GM23338 (cell line): ENCODE measurements at regions not wholly inside any gene's neighbourhood (a gene's known extent, or its start where the extent isn't known, plus 50 kb on each side); places are given as distances from the start of the nearest gene placed in this dataset.

Source experiments
- ATAC-seq: fragments of 200-7000 bp; cut with Tn5 transposase; 3 replicates; pipeline ENCODE4 v1.9.1; 2020
- DNase-seq: peaks from one replicate; pipeline ENCODE4 v3.0.0-alpha.2; 2015; ENCODE audit warnings: low spot score
- H2AFZ ChIP-seq: fragments of 200-600 bp; sonication (generic); 2 replicates; pipeline ENCODE4 v1.8.0; 2016; ENCODE audit warnings: antibody characterized with exemption, mild to moderate bottlenecking, moderate library complexity
- H3F3A ChIP-seq: fragments of 200-600 bp; sonication (generic); replicated peaks from 2 replicates; pipeline ENCODE4 v1.8.0; 2017; ENCODE audit warnings: antibody characterized with exemption, mixed run types, low read depth
- H3K27ac ChIP-seq: fragments of 200-600 bp; sonication (generic); 2 replicates; pipeline ENCODE4 v1.6.1; 2016; ENCODE audit warnings: low read depth
- H3K27me3 ChIP-seq: fragments of 200-600 bp; sonication (generic); 2 replicates; pipeline ENCODE4 v1.8.0; 2016; ENCODE audit warnings: mild to moderate bottlenecking, mixed run types, moderate library complexity; ENCODE audit not compliant: insufficient read depth
- H3K36me3 ChIP-seq: fragments of 200-600 bp; sonication (generic); 2 replicates; pipeline ENCODE4 v1.8.0; 2016; ENCODE audit warnings: mild to moderate bottlenecking; ENCODE audit not compliant: insufficient read depth
- H3K4me1 ChIP-seq: fragments of 200-600 bp; sonication (generic); 2 replicates; pipeline ENCODE4 v1.8.0; 2016; ENCODE audit warnings: mild to moderate bottlenecking, moderate library complexity; ENCODE audit not compliant: insufficient read depth
- H3K4me2 ChIP-seq: fragments of 200-600 bp; sonication (generic); 2 replicates; pipeline ENCODE4 v1.7.1; 2017; ENCODE audit warnings: mixed run types
- H3K4me3 ChIP-seq: fragments of 200-600 bp; sonication (generic); 2 replicates; pipeline ENCODE4 v1.6.1; 2016; ENCODE audit warnings: mixed run types
- H3K79me2 ChIP-seq: fragments of 200-600 bp; sonication (generic); replicated peaks from 2 replicates; pipeline ENCODE4 v1.8.0; 2017; ENCODE audit warnings: mild to moderate bottlenecking; ENCODE audit not compliant: insufficient read depth
- H3K9me2 ChIP-seq: fragments of 200-600 bp; sonication (generic); 2 replicates; pipeline ENCODE4 v1.8.0; 2017; ENCODE audit not compliant: insufficient read depth
- H4K20me1 ChIP-seq: fragments of 200-600 bp; sonication (generic); replicated peaks from 2 replicates; pipeline ENCODE4 v1.8.0; 2017; ENCODE audit warnings: mild to moderate bottlenecking; ENCODE audit not compliant: insufficient read depth
- H3K27ac Mint-ChIP-seq: 2 replicates; pipeline ENCODE4 v1.8.0; 2020; ENCODE audit warnings: inconsistent platforms, mild to moderate bottlenecking, moderate library complexity, mixed read lengths
- H3K27me3 Mint-ChIP-seq: 3 replicates; pipeline ENCODE4 v1.8.0; 2022; ENCODE audit warnings: low read depth, mild to moderate bottlenecking, moderate library complexity, mixed read lengths, inconsistent platforms; ENCODE audit not compliant: insufficient read depth, poor library complexity
- H3K36me3 Mint-ChIP-seq: 3 replicates; pipeline ENCODE4 v1.8.0; 2021; ENCODE audit warnings: low read depth, mild to moderate bottlenecking, inconsistent platforms, moderate library complexity, mixed read lengths
- H3K4me1 Mint-ChIP-seq: 3 replicates; pipeline ENCODE4 v1.8.0; 2020; ENCODE audit warnings: mild to moderate bottlenecking, inconsistent platforms, mixed read lengths
- H3K4me3 Mint-ChIP-seq: 3 replicates; pipeline ENCODE4 v1.8.0; 2021; ENCODE audit warnings: moderate library complexity, mild to moderate bottlenecking, inconsistent platforms, mixed read lengths
- H3K9me3 Mint-ChIP-seq: 3 replicates; pipeline ENCODE4 v1.8.0; 2020; ENCODE audit warnings: moderate library complexity, mild to moderate bottlenecking, inconsistent platforms, mixed read lengths
- EZH2 ChIP-seq: fragments of 200-600 bp; sonication (generic); IDR thresholded peaks from one replicate; pipeline ENCODE4 v1.8.0; 2017; ENCODE audit warnings: antibody characterized with exemption, mild to moderate bottlenecking, low read depth; ENCODE audit not compliant: unreplicated experiment
- EZH2phosphoT487 ChIP-seq: fragments of 200-600 bp; sonication (generic); IDR thresholded peaks from one replicate; pipeline ENCODE4 v1.8.1; 2018; ENCODE audit warnings: antibody characterized with exemption; ENCODE audit not compliant: unreplicated experiment
- JUNB ChIP-seq: IDR thresholded peaks from one replicate; pipeline ENCODE4 v1.6.1; 2016; ENCODE audit warnings: antibody characterized with exemption; ENCODE audit not compliant: unreplicated experiment
- NANOG ChIP-seq: IDR thresholded peaks from 2 replicates; pipeline ENCODE4 v1.6.1; 2016; ENCODE audit warnings: antibody characterized with exemption, borderline replicate concordance
- POLR2AphosphoS5 ChIP-seq: IDR thresholded peaks from 2 replicates; pipeline ENCODE4 v1.6.1; 2016; ENCODE audit warnings: antibody characterized with exemption, low read depth
- ZNF114 ChIP-seq: fragments of 250-450 bp; sonication (Bioruptor Pico); IDR thresholded peaks from 2 replicates; pipeline ENCODE4 v1.5.0; 2020; ENCODE audit warnings: mild to moderate bottlenecking, moderate library complexity
- ZNF331 ChIP-seq: fragments of 250-450 bp; sonication (Bioruptor Pico); IDR thresholded peaks from 2 replicates; pipeline ENCODE4 v1.5.0; 2020; ENCODE audit warnings: low read depth, mild to moderate bottlenecking, moderate library complexity
- TF ChIP-seq, protein P1 (sequence below): fragments of 250-450 bp; sonication (Bioruptor Pico); IDR thresholded peaks from 2 replicates; pipeline ENCODE4 v1.5.0; 2020; ENCODE audit warnings: mild to moderate bottlenecking, moderate library complexity

DNA sequence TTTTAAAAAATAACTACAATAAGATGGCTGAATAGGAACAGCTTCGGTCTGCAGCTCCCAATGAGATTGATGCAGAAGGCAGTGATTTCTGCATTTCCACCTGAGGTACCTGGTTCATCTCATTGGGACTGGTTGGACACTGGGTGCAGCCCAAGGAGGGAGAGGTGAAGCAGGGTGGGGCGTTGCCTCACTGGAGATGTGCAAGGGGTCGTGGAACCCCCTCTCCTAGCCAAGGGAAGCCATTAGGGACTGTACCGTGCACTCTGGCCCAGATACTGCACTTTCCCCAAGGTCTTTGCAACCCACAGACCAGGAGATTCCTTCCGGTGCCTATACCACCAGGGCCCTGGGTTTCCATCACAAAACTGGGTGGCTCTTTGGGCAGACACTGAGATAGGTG, 640.1 kb downstream of the IQCM start (continued):
- TF ChIP-seq, protein P1, sequence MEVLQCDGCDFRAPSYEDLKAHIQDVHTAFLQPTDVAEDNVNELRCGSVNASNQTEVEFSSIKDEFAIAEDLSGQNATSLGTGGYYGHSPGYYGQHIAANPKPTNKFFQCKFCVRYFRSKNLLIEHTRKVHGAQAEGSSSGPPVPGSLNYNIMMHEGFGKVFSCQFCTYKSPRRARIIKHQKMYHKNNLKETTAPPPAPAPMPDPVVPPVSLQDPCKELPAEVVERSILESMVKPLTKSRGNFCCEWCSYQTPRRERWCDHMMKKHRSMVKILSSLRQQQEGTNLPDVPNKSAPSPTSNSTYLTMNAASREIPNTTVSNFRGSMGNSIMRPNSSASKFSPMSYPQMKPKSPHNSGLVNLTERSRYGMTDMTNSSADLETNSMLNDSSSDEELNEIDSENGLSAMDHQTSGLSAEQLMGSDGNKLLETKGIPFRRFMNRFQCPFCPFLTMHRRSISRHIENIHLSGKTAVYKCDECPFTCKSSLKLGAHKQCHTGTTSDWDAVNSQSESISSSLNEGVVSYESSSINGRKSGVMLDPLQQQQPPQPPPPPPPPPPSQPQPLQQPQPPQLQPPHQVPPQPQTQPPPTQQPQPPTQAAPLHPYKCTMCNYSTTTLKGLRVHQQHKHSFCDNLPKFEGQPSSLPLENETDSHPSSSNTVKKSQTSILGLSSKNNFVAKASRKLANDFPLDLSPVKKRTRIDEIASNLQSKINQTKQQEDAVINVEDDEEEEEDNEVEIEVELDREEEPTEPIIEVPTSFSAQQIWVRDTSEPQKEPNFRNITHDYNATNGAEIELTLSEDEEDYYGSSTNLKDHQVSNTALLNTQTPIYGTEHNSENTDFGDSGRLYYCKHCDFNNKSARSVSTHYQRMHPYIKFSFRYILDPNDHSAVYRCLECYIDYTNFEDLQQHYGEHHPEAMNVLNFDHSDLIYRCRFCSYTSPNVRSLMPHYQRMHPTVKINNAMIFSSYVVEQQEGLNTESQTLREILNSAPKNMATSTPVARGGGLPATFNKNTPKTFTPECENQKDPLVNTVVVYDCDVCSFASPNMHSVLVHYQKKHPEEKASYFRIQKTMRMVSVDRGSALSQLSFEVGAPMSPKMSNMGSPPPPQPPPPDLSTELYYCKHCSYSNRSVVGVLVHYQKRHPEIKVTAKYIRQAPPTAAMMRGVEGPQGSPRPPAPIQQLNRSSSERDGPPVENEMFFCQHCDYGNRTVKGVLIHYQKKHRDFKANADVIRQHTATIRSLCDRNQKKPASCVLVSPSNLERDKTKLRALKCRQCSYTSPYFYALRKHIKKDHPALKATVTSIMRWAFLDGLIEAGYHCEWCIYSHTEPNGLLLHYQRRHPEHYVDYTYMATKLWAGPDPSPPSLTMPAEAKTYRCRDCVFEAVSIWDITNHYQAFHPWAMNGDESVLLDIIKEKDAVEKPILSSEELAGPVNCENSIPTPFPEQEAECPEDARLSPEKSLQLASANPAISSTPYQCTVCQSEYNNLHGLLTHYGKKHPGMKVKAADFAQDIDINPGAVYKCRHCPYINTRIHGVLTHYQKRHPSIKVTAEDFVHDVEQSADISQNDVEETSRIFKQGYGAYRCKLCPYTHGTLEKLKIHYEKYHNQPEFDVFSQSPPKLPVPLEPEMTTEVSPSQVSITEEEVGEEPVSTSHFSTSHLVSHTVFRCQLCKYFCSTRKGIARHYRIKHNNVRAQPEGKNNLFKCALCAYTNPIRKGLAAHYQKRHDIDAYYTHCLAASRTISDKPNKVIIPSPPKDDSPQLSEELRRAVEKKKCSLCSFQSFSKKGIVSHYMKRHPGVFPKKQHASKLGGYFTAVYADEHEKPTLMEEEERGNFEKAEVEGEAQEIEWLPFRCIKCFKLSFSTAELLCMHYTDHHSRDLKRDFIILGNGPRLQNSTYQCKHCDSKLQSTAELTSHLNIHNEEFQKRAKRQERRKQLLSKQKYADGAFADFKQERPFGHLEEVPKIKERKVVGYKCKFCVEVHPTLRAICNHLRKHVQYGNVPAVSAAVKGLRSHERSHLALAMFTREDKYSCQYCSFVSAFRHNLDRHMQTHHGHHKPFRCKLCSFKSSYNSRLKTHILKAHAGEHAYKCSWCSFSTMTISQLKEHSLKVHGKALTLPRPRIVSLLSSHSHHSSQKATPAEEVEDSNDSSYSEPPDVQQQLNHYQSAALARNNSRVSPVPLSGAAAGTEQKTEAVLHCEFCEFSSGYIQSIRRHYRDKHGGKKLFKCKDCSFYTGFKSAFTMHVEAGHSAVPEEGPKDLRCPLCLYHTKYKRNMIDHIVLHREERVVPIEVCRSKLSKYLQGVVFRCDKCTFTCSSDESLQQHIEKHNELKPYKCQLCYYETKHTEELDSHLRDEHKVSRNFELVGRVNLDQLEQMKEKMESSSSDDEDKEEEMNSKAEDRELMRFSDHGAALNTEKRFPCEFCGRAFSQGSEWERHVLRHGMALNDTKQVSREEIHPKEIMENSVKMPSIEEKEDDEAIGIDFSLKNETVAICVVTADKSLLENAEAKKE (CRISPR knock-in tag), result no peak
- no peak for TF ChIP-seq NANOG
- TF ChIP-seq ZNF331 (CRISPR knock-in tag), result no peak
- TF ChIP-seq JUNB, result no peak

DNA sequence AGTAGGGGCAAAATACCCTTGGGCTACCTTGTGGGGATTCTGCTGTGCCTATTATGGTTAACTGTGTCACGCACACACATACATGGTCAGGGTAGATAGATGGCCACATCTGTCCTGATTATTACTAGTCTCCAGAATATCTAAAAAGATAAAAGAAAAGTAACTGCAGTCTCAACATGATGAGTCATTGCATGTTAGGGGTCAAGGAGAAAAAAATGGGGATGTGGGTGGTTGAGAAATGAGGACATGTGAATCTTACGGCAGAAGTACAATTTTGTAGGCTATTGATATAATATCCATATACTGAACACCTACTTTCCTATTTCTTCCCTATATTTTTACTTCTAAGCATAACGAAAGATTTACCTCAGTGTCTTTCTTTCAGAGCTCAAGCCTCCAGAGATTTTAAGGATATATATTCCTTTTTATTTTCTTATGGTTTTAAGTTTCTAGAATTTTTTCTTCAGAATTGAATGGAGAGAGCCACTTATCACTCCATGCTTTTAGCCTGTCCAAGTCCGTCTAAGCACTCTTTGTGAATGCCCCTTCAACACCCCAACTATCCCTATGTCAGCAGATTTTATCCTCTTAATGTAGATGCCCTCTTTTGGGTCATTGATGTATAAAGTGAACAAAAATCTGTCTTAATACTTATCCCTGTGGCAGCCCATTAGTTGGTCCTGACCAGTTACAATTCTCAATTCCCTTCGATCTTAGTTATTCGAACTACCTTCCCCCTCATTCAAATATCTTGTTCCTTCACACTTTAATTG, 642.2 kb downstream of the IQCM start:
- Mint-ChIP-seq H3K27ac (no peak overlapping the region), H3K4me1 (no peaks in the 10 kb centered on the region), H3K36me3 (no peaks in the 10 kb centered on the region), H3K27me3 (peaks cover 2% of the 10 kb centered on the region), H3K9me3 (no peaks in the 10 kb centered on the region; the same call in 2 of the 3 replicates), H3K4me3 (no peak overlapping the region)
- H3K79me2 ChIP-seq, result no peaks in the 10 kb centered on the region
- ATAC-seq (no peak), DNase-seq (no peak)
- H3K4me1 ChIP-seq, result no peaks in the 10 kb centered on the region
- H3K27ac ChIP-seq, result no peak overlapping the region
- H3K4me3 ChIP-seq, result no peak overlapping the region
- peaks cover 7% of the 10 kb centered on the region for H3K9me2 ChIP-seq
- no peak overlapping the region for H2AFZ ChIP-seq
- H3K36me3 ChIP-seq, result no peaks in the 10 kb centered on the region
- H4K20me1 ChIP-seq, result no peaks in the 10 kb centered on the region
- no peaks in the 10 kb centered on the region for H3K27me3 ChIP-seq
- no peak overlapping the region for H3K4me2 ChIP-seq
- no peaks in the 10 kb centered on the region for H3F3A ChIP-seq
- no peak for TF ChIP-seq EZH2
- TF ChIP-seq JUNB, result no peak
- no peak for TF ChIP-seq ZNF114 (CRISPR knock-in tag)
- no peak for TF ChIP-seq POLR2AphosphoS5
- no peak for TF ChIP-seq ZNF331 (CRISPR knock-in tag)
- no peak for TF ChIP-seq EZH2phosphoT487
- TF ChIP-seq NANOG, result no peak
- TF ChIP-seq, protein P1 (CRISPR knock-in tag), result no peak
